GM03348 (cell line): ENCODE measurements at regions not wholly inside any gene's neighbourhood (a gene's known extent, or its start where the extent isn't known, plus 50 kb on each side); places are given as distances from the start of the nearest gene placed in this dataset.

Source experiments
- DNase-seq: peaks from one replicate; pipeline ENCODE4 v3.0.0; 2012; ENCODE audit warnings: low spot score

- no peak for DNase-seq
These were observed 296.3 kb downstream of the GPAM start for GRCh38 chr10:111887266-111887665.

GRCh38 chr10:111890046-111890445 lies 293.5 kb downstream of the GPAM start:
- no peak for DNase-seq

DNA sequence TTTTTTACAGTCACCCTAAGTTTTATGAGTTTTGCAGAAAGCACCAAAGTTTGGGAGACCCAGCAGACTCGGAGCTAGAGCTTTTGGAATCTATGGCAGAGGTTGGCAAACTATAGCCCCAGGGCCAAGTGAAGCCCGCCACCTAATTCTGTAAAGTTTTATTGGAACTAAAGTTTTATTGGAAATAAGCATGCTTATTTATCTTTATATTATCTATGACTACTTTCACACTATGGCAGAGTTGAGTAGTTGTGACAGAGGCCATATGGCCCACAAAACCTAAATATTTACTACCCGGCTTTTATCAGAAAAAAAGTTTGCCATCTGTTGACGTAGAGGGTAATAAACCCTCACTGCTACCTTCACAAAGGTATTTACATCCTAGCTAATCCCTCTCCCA lies 267.6 kb downstream of the GPAM start:
- DNase-seq: no peak

DNA sequence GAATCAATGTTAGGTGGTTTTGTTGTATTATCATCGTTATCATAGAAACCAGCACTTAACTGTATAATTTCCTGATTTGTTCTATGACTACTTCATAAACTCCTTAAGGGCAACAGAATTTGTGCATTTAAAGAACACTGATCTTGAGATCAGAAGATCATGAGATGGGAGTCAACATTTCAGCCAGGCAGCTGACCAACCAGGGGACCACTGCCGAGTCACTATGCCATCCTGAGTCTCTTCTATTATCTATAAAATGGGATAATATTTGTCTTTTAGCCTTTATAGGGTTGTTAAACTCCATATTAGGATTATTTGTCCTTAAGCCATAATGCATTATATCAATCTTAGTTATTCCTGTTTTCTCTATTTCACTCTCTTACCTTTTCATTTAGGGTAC lies 261.7 kb downstream of the GPAM start:
- no peak for DNase-seq

DNA sequence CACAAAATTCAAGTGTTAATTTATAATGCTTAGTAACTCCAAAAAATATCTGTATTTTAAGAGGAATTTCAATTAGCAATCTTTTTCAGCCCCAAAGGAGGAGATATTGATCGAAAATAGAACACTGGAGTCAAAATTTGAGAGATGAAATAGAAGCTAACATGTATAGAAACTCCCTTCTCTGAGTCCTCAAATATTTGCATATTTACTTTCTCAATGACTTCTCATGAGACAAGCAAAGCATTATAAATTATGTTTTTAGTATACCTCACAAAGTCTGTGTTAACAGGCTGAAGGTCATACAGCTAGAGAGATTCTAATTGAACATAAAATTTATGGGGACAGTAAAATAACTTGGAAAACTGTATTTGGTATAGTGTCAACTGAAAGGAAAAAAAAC lies 260.5 kb downstream of the GPAM start:
- no peak for DNase-seq

DNA sequence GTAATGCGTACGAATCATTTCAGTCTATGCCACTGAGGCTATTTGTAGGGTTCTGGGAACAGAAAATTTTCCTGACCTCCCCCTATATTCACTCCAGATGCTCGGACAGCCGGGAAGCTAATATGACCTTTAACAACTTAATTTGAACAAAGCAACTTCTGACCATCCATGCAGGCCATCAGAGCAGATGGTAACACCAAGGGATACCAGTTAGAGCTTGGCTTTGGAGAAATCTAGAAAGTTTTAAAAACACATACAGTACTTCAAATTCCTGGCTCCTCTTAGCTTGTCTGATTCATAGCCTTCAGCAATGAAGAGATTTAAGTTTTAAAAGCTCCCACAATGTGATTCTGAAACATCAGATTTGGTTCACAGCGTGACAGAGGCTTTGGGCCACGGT lies 257.3 kb downstream of the GPAM start:
- no peak for DNase-seq

DNA sequence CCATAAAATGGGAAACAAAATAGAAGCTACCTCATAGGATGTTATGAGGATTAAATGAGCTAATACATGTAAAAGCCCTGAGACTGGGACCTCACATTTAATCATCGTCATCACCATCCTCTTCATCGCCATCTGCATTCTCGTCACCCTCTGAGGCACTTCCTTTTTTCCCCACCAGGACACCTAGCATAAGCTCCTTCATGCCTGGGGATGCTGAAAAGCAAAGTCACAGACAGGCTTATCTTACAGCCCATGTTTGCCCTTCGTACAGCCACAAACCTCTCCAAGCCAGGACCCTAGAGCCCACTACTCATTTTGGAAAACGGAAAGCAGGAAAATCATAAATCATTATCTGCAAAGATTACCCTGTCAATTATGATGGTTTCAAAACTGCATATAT lies 249.6 kb downstream of the GPAM start:
- DNase-seq: no peak

DNA sequence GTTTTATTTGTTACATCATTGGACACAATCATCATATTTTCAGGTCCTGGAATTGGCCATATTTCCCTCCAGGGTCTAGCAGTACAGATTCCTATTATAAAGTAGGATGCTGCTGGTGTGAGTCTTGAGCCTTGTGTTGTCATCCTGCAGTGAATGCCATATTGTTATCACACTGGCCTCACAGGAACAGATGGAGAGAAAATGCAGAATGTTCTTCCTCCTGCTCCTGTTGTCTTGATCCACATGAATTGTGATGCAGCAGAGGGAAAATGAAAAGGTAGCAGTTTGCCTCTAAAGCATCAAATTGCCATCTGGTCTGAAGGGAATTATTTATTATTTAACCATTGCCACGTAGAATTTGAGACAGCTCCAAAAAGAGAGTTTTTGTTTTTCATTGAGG lies 248.6 kb downstream of the GPAM start:
- no peak for DNase-seq

- no peak for DNase-seq
These were observed 247.4 kb downstream of the GPAM start for GRCh38 chr10:111936143-111936542.

DNA sequence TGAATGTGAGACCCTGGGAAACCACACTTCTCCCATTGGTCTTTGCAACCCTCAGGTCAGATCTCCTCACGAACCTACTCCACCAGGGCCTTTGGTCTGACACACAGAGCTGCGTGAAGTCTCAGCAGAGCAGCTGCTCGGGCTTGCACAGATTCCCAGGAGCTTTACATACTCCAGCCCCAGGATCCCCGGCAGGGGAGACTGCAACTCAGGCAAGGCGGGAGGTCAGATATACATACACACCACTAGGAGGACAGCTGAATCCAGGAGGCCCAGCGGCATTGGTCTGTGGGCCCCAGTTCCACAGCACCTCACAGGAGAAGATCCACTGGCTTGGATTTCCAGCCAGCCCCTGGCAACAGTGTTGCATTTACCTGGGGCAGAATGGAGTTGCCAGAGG lies 239.2 kb downstream of the GPAM start:
- no peak for DNase-seq

- no peak for DNase-seq
These were observed 229.6 kb downstream of the GPAM start for GRCh38 chr10:111953949-111954348.

GRCh38 chr10:111954386-111954785 lies 229.2 kb downstream of the GPAM start:
- no peak for DNase-seq

DNA sequence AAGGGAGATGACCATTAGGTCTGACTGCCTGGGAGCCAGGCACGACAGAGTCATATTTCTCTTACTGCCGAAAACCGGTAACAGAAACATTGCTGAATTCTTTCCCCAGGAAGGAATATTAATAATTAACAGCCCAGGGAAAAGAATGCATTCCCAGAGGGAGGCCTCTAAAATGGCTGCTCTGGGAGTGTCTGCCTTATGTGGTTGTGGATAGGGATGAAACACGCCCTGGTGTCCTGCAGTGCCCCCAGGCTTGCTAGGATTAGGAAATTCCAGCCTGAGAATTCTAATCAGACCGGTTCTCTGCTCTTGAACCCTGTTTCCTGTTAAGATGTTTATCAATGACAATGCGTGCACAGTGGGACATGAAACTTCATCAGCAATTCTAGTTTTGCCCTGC lies 226.7 kb downstream of the GPAM start:
- DNase-seq: no peak

DNA sequence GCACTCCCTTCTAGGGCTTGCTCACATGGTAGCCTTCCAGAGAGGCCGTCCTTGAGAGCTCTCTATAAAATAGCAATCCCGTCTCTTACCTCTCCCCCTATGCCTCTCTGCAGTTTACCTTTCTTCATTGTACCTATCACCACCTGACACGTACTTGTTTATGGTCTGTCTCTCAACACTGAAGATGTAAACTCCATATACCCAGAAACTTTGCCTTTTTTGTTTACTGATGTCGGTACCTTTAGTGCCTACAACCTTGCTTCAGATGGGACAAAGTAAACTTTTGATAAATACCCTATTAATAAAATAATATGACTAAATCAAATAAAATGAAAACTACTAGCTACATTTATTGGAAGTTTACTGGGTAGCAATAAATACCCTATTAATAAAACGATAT lies 220.6 kb downstream of the GPAM start:
- DNase-seq: no peak

DNA sequence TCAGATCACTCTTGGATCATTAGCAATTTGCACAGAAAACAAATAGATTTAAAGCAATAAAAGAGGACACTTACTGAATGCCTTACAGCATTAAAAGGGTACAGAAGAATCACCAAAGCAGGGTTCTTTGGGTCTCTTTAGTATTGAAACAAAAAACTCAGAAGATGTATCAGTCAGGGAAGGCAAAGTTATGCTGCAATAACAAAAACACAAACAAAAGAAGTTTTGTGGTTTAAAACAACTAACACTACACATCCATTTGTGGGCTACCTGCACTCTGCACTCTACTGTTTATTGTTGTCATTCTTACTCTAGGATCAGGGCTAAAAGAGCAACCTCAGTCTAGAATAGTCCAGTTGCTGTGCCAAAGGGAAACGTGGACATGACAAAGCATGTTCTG lies 216.4 kb downstream of the GPAM start:
- no peak for DNase-seq

DNA sequence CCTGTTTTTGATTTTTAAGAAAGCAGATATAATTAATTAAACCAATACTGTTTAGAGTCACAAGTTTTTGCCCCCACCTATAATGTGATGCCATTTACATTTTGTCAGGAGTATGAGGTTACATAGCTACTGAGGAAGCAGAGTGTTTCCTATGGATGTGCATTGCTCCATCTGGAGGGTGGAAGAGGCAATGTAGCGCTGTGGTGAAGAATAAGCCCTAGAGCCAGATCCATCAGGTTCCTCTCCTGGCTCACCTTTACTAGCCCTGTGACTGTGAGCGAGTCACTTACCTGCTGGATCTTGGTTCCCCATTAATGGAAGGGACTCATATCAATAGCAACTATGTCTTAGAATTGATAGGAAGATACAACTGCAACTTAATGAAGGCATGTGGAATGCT lies 216.0 kb downstream of the GPAM start:
- DNase-seq: no peak

DNA sequence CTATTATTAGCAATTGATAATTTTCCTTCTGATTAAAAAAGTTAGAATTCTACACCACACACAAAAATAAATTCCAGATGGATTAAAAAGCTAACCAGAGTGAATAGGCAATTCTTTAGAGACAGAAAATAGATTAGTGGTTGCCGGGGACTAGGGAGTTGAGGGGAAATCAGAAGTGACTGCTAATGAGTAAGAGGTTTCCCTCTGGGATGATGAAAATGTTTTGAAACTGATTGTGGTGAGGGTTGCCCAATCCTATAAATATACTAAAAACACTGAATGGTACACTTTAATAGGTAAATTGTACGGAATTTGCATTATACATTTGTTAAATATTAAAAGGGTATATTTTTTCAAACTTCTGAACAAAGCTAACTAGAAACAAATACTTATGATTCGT lies 214.9 kb downstream of the GPAM start:
- peak; percentile 53 for DNase-seq

DNA sequence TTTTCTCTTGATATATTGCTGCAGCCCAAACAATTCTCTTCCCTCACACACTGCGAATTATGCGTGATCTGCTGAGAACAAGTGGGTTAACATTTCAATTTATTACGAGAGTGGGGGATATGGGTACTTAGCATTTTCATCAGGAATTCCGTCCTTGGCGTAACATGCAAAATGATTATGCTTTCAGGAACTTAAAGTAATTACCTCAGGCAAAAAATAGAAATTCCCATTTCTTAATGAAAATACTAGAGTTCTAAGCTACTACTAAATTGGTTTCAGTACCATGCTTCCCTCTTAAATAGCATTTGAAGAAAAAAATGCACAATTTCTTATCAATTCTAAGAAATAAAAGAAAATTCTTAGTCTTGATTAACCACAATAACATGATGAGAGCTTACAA lies 213.5 kb downstream of the GPAM start:
- no peak for DNase-seq

GRCh38 chr10:111972109-111972508 lies 211.5 kb downstream of the GPAM start:
- DNase-seq: no peak

DNA sequence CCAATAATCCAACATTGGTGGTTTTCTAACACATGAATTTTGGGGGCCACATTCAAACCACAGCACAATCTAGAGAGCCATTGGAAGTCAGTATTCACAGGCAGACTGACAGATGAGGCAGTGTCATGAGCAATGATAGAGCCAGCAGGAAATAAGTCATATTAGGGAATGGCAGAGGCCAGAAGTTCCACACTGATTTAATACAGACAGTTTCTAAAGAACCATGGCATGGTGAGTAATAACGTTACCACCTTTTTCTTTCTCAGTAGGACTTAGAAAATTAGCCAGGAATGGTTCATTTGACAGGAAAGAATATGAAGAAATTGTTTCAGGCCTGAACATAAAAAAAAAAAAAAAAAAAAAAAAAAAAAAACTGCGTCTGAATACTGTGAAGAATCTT lies 210.3 kb downstream of the GPAM start:
- peak; percentile 43 for DNase-seq

DNA sequence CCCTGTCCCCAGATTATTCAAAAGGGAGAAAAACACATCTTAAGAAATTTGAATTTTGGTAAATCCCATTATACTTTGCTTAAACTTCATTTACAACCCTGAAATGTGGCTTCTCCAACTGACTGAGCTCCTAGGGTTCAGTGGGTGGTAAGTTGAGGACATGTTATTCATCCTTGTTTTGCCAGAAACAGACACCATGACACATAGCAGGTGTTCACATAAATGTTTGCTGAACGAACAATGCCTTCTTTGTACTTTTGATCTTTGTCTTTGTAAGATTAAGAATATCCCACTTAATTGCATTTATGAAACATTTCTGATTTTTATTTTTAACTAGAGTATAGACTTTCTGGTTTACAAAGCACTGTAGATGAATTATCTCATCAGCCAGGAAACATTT lies 209.7 kb downstream of the GPAM start:
- DNase-seq: no peak

DNA sequence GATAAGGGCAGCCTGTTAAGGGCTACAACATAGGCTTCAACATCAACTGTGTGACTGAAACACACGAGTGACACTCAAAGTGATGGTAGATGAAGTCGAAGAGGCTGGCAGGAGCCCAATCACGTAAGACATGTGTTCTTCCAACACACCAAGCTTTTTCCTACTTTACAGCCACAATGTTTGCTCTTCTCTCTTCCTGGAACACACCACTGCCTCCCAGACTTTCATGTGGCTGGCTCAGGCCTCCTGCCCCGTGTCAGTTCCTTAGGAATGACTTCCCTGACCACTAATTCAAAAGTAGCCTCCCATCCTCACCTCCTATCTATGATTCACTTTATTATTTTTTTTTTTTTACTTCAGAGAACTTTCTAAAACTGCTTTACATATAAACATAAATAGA lies 209.2 kb downstream of the GPAM start:
- DNase-seq: no peak

DNA sequence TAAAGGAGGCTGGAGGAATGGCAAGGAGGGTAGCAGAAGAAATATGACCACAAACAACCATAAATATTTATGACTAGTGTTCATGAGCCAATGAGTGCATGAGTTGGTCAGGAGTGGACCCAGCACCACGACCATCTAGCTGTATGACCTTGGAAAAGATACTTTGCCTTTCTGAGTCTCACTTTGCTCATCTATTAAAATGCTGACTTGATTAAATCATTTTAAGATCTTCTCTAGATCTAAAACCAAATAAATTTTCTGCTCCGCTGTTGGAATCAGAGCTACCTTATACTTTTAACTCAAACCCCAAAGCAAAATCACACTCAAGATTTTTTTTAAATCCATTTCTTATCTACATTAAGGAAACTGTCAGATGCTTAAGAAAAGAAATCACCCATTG lies 207.0 kb downstream of the GPAM start:
- no peak for DNase-seq

DNA sequence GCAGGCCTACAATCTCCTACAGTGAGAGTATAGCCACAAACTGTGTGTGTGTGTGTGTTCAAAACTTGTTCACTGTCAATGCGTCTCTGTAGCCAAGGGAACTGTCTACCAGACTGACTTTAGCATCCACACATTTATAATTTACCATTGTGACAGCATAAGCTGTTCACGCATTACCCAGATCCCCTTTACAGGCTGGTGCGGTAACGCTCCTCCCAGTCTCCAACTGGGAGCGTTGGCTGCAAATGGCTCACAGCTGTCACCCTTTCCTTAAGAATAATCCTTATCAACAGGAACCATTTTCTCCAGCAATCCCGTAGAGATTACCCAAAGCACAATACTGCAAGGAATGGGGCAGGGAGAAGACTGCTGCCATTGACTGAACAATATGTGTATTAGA lies 199.5 kb downstream of the GPAM start:
- no peak for DNase-seq

DNA sequence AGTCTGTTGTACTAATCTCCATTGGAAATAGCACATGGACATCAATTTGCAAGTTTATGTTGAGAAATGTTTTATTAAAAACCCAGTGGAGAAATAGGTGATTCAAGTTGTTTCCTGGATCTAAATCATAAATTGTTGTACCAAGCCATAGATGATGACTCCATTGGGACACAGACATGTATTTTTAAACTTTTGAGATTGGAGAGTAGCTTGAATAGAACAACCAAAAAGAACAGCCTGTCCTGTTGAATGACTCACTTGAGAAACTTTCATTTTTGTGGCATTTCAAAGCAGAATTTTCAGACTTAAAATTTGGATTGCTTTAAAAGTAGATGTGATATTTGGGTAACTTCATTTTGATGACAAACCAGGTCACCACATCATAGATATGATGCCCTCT lies 197.5 kb downstream of the GPAM start:
- DNase-seq: peak; percentile 41
